Fibroblast of mammary gland (primary cell): ENCODE measurements at regions not wholly inside any gene's neighbourhood (a gene's known extent, or its start where the extent isn't known, plus 50 kb on each side); places are given as distances from the start of the nearest gene placed in this dataset.
"Not testable (repeated sequence)": the region's sequence is repeated elsewhere in the genome, so short reads cannot be mapped to it uniquely, and the experiment has no call there.

Experiments used
- DNase-seq: peaks from one replicate; pipeline ENCODE4 v3.0.0-alpha.2; 2010; ENCODE audit warnings: low read depth
- H3K4me3 ChIP-seq: 2 replicates; pipeline ENCODE4 v1.5.1; 2011; ENCODE audit warnings: low read depth, mild to moderate bottlenecking, low read length, moderate library complexity; ENCODE audit not compliant: control insufficient read depth
- CTCF ChIP-seq: conservative IDR thresholded peaks from 2 replicates; pipeline ENCODE4 v1.5.1; 2011; ENCODE audit warnings: low read depth, low read length, inconsistent platforms; ENCODE audit not compliant: control insufficient read depth, insufficient read depth

GRCh38 chr5:136594416-136594815 lies 229.1 kb upstream of the TRPC7 start:
- DNase-seq = no peak
- no peak for TF ChIP-seq CTCF
- H3K4me3 ChIP-seq = no peak overlapping the region

- TF ChIP-seq CTCF = no peak
- no peak overlapping the region for H3K4me3 ChIP-seq
- DNase-seq = no peak
These were observed 225.2 kb upstream of the TRPC7 start for GRCh38 chr5:136590581-136590980.

DNA sequence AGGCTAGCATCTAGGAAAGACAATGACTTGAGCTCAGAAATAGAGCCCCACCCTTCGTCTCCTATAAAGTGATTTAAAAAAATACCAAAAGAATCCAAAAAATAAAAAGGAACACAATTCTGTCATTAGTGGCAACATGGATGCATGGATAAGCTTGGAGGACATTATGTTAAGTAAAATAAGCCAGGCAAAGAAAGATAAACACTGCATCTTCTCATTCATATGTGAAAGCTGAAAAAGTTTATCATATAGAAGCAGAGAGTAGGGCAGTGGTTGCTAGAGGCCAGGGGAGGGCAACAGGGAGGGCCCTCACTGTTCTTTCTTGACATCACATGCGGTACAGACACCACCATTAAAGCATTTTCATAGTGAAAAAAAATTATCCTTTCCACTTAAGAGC lies 220.9 kb upstream of the TRPC7 start:
- no peak for TF ChIP-seq CTCF
- no peak for DNase-seq
- no peak overlapping the region for H3K4me3 ChIP-seq

- no peak for TF ChIP-seq CTCF
- no peak for DNase-seq
- no peak overlapping the region for H3K4me3 ChIP-seq
These were observed 219.1 kb upstream of the TRPC7 start for GRCh38 chr5:136584474-136584873.

DNA sequence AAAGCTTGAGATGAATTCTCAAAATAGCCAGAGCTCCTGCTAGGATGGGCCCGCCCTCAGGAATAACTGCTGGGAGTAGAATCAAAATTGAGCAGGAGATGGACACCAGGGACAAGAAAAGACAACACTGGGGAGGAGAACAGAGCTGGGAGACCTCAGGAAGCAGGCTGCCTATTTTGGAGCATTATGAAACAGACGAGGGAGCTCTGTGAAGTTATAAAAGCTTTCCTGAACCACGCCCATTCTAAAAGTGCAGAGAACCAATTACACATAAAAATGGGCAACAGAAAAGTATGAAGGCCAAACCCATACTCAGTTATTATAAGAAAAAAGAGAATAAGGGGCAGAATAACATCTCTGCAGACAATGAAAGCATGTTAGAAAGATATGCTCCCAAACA lies 213.9 kb upstream of the TRPC7 start:
- TF ChIP-seq CTCF = no peak
- no peak overlapping the region for H3K4me3 ChIP-seq
- no peak for DNase-seq

DNA sequence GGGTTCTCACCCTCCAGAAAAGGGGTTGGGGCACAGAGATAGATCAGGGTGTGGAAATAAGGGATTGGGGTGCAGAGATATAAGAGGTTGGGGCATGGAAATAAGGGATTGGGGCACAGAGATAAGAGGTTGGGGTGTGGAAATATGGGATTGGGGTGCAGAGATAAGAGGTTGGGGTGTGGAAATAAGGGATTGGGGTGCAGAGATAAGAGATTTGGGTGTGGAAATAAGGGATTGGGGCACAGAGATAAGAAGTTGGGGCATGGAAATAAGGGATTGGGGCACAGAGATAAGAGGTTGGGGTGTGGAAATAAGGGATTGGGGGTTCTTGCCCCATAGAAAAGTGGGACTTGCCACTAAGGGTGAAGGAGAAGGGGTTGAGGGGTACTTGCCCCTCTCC lies 204.5 kb upstream of the TRPC7 start:
- not testable (repeated sequence) for DNase-seq, H3K4me3 ChIP-seq

DNA sequence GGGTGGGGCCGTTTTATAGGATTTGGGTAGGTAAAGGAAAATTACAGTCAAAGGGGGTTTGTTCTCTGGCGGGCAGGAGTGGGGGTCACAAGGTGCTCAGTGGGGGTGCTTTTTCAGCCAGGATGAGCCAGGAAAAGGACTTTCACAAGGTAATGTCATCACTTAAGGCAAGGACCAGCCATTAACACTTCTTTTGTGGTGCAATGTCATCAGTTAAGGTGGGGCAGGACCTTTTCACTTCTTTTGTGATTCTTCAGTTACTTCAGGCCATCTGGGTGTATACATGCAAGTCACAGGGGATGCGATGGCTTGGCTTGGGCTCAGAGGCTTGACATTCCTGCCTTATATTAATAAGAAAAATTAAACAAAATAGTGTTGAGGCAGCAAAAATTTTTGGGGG lies 200.1 kb upstream of the TRPC7 start:
- not testable (repeated sequence) for H3K4me3 ChIP-seq, DNase-seq

DNA sequence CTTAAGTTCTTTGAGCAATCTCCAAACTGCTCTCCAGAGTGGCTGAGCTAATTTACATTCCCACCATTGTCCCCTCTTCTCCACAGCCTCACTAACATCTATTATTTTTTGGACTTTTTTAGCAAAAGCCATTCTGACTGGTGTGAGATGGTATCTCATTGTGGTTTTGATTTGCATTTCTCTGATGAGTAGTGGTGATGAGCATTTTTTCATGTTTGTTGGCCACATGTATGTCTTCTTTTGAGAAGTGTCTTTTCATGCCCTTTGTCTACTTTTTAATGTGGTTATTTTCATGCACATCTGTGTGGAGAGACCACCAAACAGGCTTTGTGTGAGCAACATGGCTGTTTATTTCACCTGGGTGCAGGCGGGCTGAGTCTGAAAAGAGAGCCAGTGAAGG lies 199.7 kb upstream of the TRPC7 start:
- not testable (repeated sequence) for DNase-seq, H3K4me3 ChIP-seq

- H3K4me3 ChIP-seq, DNase-seq: not testable (repeated sequence)
These were observed 199.1 kb upstream of the TRPC7 start for GRCh38 chr5:136564431-136564830.
